Stomach (tissue), 4 donors: ENCODE measurements at regions not wholly inside any gene's neighbourhood (a gene's known extent, or its start where the extent isn't known, plus 50 kb on each side); places are given as distances from the start of the nearest gene placed in this dataset.

ENCODE experiments used
- EP300 ChIP-seq: sonication (generic); formaldehyde crosslinking; IDR thresholded peaks from one replicate; pipeline ENCODE4 v1.6.1; 2017; ENCODE audit warnings: antibody characterized with exemption
- POLR2A ChIP-seq, 4 donors: fragments of 450-650 bp; IDR thresholded peaks; one replicate each; pipeline ENCODE4 v1.6.1; 2016; ENCODE audit warnings: antibody characterized with exemption in 4 of 4, control low read depth in 2 of 4, mild to moderate bottlenecking in 1 of 4, moderate library complexity in 1 of 4
- POLR2AphosphoS5 ChIP-seq, 3 donors: sonication (generic); formaldehyde crosslinking; IDR thresholded peaks; one replicate each; pipeline ENCODE4 v1.6.1; 2016; ENCODE audit warnings: antibody characterized with exemption in 3 of 3
- TF ChIP-seq, protein P1 (sequence below), 7 experiments: fragments of 450-650 bp in 4 of 7; fragments of 200-600 bp in 3 of 7; sonication (generic) in 3 of 7; IDR thresholded peaks; one replicate each; pipeline ENCODE4 v1.5.1; 2016 to 2019; ENCODE audit warnings: antibody characterized with exemption in 7 of 7, control low read depth in 2 of 7, mild to moderate bottlenecking in 1 of 7

DNA sequence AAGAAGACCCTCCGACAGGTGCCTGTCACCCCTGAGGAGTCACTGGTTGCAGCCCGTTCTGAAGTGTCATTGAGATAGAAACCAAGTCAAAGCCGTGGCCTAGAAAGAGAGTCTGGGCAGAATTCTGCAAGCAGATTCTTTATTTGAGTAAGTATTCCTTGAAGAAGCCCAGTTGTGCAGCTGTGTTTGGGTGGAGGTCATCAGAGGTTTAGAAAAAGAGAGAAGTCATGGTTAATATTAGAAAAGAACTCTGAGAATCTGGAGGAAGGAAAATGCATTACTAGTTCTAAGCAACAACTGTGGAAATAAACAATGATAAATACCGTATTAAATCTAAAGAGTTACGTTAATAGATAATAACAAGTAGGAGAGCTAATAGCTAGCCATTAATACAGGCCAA is 118.8 kb upstream of the KIRREL3 start:
- TF ChIP-seq, protein P1, sequence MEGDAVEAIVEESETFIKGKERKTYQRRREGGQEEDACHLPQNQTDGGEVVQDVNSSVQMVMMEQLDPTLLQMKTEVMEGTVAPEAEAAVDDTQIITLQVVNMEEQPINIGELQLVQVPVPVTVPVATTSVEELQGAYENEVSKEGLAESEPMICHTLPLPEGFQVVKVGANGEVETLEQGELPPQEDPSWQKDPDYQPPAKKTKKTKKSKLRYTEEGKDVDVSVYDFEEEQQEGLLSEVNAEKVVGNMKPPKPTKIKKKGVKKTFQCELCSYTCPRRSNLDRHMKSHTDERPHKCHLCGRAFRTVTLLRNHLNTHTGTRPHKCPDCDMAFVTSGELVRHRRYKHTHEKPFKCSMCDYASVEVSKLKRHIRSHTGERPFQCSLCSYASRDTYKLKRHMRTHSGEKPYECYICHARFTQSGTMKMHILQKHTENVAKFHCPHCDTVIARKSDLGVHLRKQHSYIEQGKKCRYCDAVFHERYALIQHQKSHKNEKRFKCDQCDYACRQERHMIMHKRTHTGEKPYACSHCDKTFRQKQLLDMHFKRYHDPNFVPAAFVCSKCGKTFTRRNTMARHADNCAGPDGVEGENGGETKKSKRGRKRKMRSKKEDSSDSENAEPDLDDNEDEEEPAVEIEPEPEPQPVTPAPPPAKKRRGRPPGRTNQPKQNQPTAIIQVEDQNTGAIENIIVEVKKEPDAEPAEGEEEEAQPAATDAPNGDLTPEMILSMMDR (IDR thresholded peaks at IDR 0.05): no peak
- no peak for TF ChIP-seq POLR2A (IDR thresholded peaks at IDR 0.05)
- TF ChIP-seq POLR2AphosphoS5 (IDR thresholded peaks at IDR 0.05): no peak
- no peak for TF ChIP-seq EP300
